NCI-H446 (cell line): ENCODE measurements at regions not wholly inside any gene's neighbourhood (a gene's known extent, or its start where the extent isn't known, plus 50 kb on each side); places are given as distances from the start of the nearest gene placed in this dataset.

ENCODE experiments used
- DNase-seq, 2 experiments: peaks; one replicate each; lab custom pipeline; 2025; lab: John Stamatoyannopoulos, UW

- no peak for DNase-seq
Measured at GRCh38 chr4:11268149-11268548, 160.5 kb downstream of the HS3ST1 start.

DNA sequence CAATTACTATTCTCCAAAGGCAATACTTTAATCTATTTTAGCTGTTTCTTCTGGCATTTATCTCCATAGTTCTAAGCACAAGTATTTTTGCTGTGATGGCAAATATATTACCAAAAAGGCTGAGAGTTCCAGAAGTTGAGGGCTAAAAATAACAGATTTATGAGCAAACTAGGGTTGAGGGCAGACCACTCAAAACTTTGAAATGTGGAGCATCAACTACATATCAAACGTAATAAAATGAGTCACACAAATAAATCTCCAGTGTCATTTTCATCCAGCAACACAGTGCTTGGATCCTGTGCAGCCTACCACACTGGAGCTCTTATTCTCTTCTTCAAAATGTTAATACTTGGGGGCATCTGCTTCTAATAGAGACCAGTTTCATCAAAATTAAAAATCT lies 163.9 kb downstream of the HS3ST1 start:
- no peak for DNase-seq

DNA sequence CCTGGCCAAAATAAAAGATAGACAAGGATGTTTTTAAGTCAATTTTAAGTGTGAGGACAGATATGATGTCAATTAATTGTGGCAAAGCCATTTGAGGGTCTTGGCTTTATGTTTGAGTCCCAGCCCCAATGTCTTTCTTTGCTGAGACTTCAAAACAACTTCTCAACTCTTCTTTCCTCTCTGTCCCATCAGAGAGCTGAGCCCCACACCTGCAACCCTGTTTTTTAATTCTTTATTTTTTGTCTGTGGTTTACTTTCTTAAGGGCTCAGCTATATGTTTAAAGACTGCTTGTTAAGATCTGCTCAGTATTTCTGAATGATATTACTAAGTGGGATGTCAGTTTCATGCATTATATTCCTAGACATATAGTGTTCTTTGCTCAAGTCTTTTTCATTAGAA lies 164.3 kb downstream of the HS3ST1 start:
- DNase-seq = no peak

- DNase-seq = no peak
Measured at GRCh38 chr4:11263208-11263607, 165.5 kb downstream of the HS3ST1 start.

DNA sequence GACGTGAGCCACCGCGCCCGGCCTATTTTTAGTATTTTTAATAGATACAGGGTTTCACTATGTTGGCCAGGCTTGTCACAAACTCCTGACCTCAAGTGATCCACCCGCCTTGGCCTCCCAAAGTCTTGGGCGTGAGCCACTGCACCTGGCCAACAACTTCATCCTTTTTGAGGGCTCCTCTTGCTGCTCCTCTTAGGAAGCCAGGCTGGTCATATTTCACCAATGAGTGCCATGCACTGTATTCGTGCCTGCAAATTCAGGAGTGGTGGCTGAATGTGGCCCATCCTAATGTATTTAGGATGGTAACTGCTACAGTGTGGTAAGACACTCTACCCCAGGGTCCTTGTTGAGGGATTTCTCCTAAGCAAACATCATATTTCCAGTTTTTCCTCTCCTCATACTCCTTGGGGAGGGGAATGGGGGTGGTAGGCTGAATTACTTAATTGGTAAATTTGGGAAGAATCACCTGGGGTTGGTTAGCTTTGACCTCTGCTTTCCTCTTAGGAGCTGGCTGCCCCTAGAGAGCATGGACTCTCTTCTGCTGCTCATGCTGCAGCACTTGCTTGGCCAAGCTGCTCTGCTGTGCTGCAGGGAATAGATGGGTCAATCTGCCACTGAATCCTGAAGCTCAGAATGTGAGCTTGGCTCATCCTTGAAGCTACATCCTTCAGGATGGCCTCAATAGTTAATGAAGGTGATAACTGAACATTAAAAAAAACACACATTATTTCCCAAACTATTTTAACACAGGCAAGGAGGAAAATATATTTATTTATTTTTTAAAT lies 167.4 kb downstream of the HS3ST1 start:
- DNase-seq = no peak

DNA sequence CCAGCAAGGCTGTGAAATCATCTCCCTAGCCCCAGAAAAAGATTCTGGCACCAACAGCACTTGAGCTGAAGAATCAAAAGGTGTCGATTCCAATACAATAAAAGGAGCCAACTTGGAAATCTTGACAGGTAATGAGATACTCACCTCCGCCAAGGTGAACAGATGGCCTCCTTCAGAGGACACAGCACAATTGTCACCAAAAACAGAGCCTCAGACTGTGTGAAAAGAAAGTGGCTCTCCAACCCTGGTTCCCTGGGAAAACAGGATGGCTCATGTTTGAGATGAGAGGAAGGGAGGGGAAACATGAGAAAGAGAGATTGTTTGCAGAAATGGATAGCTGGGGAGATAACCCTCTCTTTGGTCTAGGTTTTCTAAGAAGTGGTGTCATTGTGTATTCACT lies 168.9 kb downstream of the HS3ST1 start:
- DNase-seq = no peak

- DNase-seq = no peak
Measured at GRCh38 chr4:11252149-11252548, 176.5 kb downstream of the HS3ST1 start.

DNA sequence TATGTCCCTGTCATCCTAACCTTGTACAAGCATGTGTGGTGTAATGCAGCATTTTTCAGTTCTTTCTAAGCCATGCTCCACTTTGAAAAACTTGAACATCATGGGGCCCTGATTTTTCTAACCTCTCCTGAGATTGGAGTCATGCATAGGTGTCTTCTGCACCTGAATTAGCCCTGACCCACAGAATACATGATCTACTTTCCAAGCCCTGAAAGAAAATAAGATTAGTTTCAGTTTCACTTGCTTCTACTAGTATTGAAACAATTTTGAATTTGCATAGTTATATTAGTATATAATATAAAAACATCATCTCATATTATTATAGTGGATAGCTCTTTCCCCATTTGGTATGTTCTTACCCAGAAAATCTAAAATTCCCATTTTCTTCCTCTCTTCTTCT lies 178.2 kb downstream of the HS3ST1 start:
- no peak for DNase-seq

- no peak for DNase-seq
Measured at GRCh38 chr4:11232015-11232414, 196.7 kb downstream of the HS3ST1 start.

DNA sequence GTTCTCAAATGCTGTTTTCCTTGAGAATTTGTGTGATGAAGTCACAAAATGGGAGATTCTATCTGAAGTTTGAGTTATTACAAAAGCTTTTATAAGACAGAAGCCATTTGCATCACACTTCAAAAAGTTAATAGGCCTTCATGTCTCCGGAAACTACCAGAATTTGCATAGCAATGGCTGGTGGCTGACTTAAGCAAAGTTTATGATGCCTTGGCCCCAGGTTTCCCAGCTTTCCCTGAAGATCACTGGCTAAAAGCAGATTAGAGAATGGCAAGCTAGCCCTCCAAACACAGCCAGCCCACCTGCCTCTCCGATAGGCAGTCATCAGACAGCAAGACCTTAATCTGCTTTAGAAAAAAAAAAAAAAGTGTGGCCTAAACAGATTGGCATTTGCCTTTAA lies 197.8 kb downstream of the HS3ST1 start:
- no peak for DNase-seq

- peak in 1 of 2 experiments; percentile 0 for DNase-seq
Measured at GRCh38 chr4:11228530-11228929, 200.2 kb downstream of the HS3ST1 start.

DNA sequence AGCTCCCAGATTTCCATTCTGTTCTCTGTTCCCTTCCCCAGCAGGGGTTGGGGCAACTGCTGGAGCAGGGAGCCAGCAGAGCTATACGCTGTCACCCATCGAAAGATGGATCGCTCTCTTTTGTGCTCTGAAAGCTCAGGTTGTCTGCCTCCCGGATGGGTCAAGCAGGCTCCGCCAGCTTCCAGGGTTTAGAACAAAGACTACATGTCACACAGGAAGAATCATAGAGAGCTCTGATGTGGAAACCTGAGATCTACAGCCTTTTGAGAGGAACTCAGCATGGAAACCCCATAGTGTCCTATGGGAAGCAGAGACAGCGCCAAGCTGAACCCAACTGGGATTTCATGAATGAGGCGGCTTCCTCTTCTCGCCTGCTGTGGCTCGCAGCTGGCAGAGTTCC lies 205.4 kb downstream of the HS3ST1 start:
- no peak for DNase-seq

GRCh38 chr4:11218692-11219091 lies 210.0 kb downstream of the HS3ST1 start:
- no peak for DNase-seq

DNA sequence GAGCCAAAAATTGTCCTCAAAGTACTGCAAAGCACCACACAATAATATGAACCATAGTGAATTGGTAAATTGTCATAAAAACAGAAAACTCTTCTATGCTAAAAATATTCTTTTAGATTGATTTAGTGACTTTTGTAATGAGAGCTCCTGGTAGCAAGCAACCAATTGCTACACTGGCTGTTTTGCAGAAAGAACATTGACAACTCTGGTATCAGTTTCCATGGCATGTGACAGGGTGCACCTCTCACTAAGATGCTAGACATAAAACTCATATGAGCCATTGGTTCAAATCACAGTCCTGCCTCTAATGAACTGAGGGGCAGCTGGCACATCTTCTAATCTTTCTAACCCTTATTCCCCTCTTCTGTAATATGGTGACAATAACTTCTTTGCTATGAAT lies 212.2 kb downstream of the HS3ST1 start:
- DNase-seq = no peak

DNA sequence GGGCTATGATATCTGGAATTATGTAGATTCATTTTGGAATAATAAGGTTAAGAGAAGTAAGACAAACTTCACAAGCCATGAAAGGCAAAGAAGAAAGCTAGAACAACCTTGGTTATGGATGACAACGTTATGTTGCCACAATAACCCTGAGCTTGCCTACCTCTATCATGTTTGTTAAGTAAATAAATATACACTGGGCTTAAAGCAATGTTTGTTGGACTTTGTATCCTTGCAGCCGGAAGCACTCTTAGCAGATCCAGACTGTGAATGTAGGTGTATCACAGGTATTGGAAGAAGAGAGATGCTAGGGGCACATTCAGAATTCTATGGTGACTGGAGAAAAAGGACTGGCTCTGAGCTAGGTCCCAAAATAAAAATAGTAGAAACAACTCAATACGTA lies 214.4 kb downstream of the HS3ST1 start:
- no peak for DNase-seq

- peak; percentile 0 to 51 for DNase-seq
Measured at GRCh38 chr4:11209826-11210225, 218.9 kb downstream of the HS3ST1 start.

- no peak for DNase-seq
Measured at GRCh38 chr4:11201256-11201655, 227.4 kb downstream of the HS3ST1 start.

DNA sequence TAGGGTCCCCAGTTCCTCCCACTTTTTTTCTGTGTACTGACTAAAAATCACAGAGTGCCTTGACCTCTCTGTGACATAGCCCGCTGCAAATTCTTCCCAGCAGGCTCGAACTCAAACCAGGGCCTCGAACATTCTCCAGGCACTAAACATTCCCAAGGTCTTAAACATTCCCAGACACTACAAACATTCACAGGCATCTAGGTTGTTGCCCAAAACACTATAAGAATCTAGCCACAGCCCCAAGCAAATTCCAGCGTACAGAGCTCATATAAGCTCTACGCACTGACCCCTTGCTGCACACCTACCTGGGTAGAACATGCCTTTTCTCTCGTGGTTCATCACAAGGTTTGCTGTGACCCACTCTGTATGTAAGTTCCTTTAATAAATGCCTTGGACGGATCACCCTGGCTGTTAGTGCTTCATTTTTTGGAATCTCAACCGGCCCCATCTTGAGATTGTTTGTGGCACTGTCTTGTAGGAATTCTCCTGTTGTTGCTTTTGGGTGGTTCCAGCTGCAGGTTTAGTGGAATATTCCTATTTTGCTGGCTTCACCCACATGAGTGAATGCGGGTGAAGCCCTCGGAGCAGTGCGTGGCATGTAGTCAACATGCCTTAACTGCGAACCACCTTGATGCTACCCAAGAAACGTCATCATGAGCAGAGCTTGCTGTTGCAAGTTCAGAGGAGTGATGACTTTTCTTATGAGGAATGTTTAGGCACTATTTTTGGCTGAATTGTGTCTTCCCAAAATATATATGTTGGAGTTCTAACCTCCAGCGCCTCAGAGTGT lies 230.0 kb downstream of the HS3ST1 start:
- DNase-seq = no peak

DNA sequence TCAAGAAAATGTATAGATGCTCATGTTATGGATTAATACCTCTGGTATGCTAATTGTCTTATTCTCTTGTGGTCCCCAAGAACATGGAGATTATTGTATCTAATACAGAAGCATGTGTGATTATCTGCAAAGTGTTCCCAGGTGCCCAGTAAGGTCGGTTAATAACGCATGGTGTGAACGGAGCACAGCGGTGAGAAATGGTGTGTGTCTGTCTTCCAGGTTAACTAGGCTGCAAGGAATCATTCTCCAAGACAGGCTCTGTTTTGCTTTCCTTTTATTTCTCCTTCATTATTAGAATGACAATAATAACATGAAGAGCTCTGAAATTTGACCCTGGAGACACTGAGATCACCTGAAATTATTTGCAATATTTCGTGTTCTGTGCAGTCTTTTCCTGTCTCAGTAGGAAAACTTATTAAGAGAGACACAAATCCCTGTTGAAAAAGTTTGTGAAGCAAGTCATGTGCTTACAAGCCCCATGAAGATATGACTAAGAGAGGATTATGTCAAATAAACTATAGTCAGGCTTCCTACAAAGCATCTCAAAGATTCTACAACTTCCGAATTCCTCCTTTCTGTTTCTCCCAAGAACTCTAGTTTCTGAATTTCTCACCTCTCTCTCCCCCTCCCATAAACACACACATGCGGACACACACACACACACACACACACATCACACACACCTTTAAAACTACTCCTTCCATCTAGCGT lies 230.9 kb downstream of the HS3ST1 start:
- DNase-seq = no peak

- DNase-seq = no peak
Measured at GRCh38 chr4:11196927-11197522, 231.7 kb downstream of the HS3ST1 start.

GRCh38 chr4:11194431-11194830 lies 234.3 kb downstream of the HS3ST1 start:
- no peak for DNase-seq

- no peak for DNase-seq
Measured at GRCh38 chr4:11189756-11190155, 238.9 kb downstream of the HS3ST1 start.
